Epithelial cell of proximal tubule (primary cell): ENCODE measurements at regions not wholly inside any gene's neighbourhood (a gene's known extent, or its start where the extent isn't known, plus 50 kb on each side); places are given as distances from the start of the nearest gene placed in this dataset.

Source experiments
- DNase-seq: peaks from one replicate; pipeline ENCODE4 v3.0.0-alpha.2; 2011; ENCODE audit warnings: low read depth
- H3K4me3 ChIP-seq: 2 replicates; pipeline ENCODE4 v1.5.1; 2011; ENCODE audit warnings: low read depth, mild to moderate bottlenecking, low read length
- TF ChIP-seq, protein P1 (sequence below): conservative IDR thresholded peaks from 2 replicates; pipeline ENCODE4 v1.5.1; 2012; ENCODE audit warnings: low read depth, mild to moderate bottlenecking, low read length

DNA sequence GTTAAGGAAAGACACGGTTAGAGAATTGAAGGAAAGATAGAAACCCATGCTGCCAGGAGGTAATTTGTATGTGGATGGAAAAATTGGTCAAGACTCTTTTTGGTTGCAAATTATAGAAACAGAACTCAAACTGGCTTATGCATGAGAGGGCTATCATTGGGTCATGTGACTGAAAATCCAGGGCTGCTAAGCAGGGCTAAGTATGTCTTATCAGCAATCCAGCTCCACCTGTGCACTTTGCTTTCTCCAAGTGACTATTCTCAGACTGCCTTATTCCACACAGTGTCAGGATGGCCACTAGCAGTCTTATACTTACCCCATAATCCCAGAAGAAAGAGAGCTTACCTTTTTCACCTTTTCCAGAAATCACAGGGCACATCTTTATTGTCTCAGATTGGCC is 113.5 kb downstream of the CBLN1 start:
- H3K4me3 ChIP-seq = no peak overlapping the region
- TF ChIP-seq, protein P1, sequence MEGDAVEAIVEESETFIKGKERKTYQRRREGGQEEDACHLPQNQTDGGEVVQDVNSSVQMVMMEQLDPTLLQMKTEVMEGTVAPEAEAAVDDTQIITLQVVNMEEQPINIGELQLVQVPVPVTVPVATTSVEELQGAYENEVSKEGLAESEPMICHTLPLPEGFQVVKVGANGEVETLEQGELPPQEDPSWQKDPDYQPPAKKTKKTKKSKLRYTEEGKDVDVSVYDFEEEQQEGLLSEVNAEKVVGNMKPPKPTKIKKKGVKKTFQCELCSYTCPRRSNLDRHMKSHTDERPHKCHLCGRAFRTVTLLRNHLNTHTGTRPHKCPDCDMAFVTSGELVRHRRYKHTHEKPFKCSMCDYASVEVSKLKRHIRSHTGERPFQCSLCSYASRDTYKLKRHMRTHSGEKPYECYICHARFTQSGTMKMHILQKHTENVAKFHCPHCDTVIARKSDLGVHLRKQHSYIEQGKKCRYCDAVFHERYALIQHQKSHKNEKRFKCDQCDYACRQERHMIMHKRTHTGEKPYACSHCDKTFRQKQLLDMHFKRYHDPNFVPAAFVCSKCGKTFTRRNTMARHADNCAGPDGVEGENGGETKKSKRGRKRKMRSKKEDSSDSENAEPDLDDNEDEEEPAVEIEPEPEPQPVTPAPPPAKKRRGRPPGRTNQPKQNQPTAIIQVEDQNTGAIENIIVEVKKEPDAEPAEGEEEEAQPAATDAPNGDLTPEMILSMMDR = no peak
- no peak for DNase-seq

DNA sequence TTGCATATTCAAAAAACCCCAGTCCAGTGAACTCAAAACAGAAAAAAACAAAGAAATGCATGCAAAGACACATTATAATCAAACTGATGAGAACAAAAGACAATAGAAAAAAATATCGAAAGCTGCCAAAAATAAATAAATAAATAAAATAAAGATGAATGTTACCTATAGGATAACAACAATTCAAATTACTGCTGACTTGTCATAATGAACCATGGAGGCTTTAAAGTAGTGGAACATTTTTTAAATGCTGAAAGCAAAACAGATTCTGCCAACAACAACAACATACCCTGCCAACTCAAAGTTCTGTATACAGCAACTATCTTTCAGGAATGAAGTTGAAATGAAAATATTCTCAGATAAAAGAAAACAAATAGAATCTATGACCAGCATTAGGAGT is 116.6 kb downstream of the CBLN1 start:
- DNase-seq = no peak

DNA sequence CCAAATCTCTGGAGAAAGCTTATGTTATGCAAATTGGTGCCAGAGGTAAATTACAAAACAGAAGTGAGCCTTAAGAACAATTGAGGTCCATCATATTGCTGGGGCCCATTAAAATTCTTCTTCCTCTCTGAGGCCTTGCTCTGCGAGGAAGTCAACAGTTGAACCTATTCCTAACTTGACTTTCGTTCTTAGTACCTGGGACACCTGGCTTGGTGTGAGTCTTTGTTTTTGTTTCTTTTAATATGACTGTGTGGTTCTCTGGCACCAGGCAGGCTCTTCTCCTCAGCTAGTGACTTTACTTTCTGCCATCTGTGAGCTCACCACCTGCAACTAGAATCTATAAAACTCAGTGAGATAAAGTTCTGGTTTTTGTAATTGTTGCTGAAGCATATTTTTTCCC is 120.4 kb downstream of the CBLN1 start:
- no peak overlapping the region for H3K4me3 ChIP-seq
- no peak for DNase-seq
- TF ChIP-seq, protein P1 = no peak

More for the DNA sequence above, 116.6 kb downstream of the CBLN1 start:
- H3K4me3 ChIP-seq = no peak overlapping the region
- TF ChIP-seq, protein P1 = no peak

DNA sequence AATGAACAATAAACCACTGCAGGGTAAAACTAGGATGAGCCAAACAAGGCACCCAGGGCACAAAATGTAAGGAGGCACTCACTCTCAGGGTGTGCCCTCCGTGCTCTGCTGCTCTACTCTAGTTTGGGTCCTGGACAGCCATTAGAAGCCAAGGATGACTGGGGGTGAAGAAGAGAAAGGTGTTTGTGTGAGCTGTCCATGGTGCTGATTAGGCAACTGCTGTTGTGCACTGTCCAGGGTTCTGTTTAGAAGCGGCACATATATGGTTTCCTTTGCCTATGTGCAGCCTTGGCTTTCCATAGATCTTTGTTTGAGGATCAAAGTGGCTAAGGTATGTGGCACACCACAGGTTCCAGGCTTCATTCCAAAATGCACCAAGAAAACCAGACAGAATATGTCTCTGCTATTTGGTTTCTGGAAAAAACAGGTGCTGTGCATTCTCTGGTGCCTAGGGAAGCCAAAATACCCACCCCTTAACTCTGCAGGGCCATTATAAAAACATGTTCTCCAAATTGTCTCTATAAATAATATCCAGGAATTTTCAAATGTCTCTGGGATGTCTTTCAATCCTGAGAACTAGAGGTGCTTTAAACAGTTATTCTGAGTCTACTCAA is 123.5 kb downstream of the CBLN1 start:
- no peak overlapping the region for H3K4me3 ChIP-seq
- no peak for DNase-seq
- TF ChIP-seq, protein P1 = no peak

DNA sequence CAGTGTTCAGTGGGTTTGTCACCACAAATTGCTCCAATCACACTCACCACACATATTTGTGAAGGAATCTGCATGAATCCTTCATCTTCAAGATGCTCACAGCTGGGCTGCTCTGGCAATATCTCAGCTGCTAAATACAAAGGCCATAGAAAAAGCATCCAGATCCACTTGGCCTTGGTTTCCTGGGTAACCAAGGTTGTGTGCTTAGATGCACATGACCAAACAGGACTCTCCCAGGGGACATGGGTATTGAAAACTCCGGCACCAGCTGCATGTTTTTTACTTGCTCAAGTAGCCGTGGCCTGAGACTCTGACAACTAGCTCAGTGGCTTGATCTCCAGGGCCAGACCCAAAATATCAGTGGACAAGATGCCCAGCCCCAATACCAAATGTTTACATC is 131.3 kb downstream of the CBLN1 start:
- TF ChIP-seq, protein P1 = no peak
- DNase-seq = no peak
- H3K4me3 ChIP-seq = no peak overlapping the region

DNA sequence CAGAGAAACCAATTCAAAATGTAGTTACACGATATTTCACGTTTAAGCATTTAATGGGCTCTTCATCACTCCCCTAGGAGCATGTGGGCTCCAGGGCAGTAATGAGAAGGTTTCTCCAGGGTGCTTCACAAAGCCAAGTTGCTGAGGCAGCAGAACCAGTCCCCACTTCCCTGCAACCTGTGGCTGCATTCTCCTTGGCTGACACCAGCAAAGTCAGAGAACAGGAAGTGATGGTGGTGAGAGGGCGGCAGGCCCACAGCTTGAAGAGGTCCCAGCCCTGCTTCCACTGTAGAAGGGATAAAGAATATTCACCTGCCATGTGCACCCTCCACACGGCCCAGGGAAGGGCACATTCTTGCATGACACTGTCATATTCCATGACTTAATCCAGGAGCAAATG is 133.2 kb downstream of the CBLN1 start:
- H3K4me3 ChIP-seq = no peak overlapping the region
- DNase-seq = no peak
- TF ChIP-seq, protein P1 = no peak

DNA sequence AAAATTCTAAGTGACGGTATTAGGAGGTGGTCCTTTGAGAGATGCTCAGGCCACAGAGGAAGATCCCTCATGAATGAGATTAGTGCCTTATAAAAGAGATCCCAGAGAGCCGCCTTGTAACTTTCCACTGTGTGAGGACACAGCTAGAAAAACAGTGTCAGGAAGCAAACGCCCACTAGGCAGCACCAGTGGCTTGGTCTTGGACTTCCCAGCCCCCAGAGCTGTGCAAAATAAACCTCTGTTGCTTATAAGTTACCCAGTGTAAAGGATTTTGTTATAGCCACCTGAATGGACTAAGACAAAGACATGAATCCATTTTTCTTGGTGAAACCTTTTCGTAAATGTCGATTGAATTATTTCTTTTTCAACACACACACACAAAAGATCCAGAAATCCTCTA is 141.0 kb downstream of the CBLN1 start:
- no peak for DNase-seq
- no peak overlapping the region for H3K4me3 ChIP-seq
- TF ChIP-seq, protein P1 = no peak
